HEK293T (cell line): ENCODE measurements at regions not wholly inside any gene's neighbourhood (a gene's known extent, or its start where the extent isn't known, plus 50 kb on each side); places are given as distances from the start of the nearest gene placed in this dataset.

Experiments used
- BHLHE40 ChIP-seq: fragments of 450-650 bp; IDR thresholded peaks from 2 replicates; pipeline ENCODE4 v1.6.1; 2016; ENCODE audit warnings: mild to moderate bottlenecking, moderate library complexity, borderline replicate concordance
- CTBP1 ChIP-seq: fragments of 450-650 bp; IDR thresholded peaks from 2 replicates; pipeline ENCODE4 v1.6.1; 2016; ENCODE audit warnings: borderline replicate concordance
- L3MBTL2 ChIP-seq: fragments of 450-650 bp; conservative IDR thresholded peaks from 2 replicates; pipeline ENCODE4 v1.6.1; 2016; ENCODE audit warnings: mild to moderate bottlenecking
- LEF1 ChIP-seq: fragments of 450-650 bp; IDR thresholded peaks from 2 replicates; pipeline ENCODE4 v1.6.1; 2017; ENCODE audit warnings: mild to moderate bottlenecking, borderline replicate concordance
- SP1 ChIP-seq: fragments of 450-650 bp; IDR thresholded peaks from 2 replicates; pipeline ENCODE4 v1.6.1; 2017

DNA sequence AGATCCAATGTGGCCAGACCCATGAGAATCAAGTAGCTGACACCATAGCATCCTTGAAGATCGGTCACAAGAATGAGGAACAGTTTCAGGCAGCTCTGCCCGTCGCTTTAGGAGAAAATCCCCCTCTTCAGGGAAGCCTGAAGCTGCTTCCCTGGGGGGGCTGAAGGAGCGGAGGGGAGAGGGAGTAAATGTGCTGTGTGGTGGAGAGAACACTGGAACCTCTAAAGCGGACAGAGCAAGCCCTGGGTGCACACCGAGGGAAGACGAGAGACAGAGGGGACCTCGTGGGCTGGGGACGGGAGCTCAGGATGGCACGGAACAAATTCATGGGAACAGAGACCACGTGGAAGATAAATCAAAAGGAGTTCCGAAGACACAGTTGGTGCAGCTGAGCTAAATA lies 154.3 kb downstream of the NDUFA10 start:
- no peak for TF ChIP-seq SP1
- no peak for TF ChIP-seq BHLHE40
- no peak for TF ChIP-seq L3MBTL2
- TF ChIP-seq LEF1: no peak
- TF ChIP-seq CTBP1: no peak
